Right renal pelvis (tissue), 4 donors: ENCODE measurements at regions not wholly inside any gene's neighbourhood (a gene's known extent, or its start where the extent isn't known, plus 50 kb on each side); places are given as distances from the start of the nearest gene placed in this dataset.

Experiments
- DNase-seq, 4 donors: peaks; one replicate each; pipeline ENCODE4 v3.0.0-alpha.2; 2013; ENCODE audit warnings: low read depth in 4 of 4, low spot score in 3 of 4, missing footprints in 1 of 4

DNA sequence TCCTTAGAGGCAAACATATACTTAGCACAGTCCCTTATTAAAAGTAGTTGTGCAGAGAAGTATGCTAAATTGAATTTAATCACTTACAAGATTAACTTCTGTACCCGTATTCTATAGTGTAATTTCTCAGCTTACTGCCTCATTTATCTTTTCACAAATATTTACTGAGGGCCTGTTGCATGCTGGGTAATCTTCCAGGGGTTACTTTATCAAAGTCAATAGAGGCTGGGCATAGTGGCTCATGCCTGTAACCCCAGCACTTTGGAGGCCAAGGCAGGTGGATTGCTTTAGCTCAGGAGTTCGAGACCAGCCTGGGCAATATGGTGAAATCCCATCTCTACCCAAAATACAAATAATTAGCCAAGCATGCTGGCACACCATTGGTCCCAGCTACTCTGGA, 111.7 kb upstream of the RAB27B start:
- no peak for DNase-seq

DNA sequence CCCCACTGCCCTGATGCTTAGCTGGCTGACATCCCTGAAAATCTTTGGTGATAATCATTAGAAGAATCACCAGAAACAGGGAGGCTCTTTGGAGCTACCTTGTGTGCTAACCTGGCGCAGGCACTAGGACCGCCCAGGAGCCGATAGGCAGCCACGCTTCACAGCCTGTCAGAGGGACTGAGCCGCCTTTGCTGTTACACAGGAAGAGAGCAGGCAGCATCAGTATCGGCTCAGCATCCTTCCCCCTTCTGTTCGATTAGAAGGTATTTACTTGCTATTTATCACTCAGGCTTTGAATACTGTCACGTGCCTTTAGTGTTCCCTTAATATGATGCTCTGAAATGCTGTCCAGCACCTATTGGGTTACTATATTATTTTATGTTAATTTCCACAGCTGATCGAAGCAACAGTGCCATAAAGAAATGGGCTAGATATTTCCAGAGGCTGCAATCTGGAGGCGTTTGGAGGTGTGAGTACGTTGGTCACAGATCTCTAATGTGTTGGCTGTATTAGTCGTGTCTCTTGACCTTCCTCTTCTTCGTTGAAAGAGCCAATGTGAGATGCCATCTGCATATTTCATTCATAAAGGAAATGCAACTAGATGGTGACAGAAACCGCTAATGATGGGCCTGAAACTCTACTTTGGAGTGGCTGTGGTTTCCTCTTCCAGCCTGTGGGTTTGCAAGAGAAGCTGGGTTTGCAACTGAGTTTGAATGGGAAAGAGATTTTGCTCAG, 110.4 kb upstream of the RAB27B start:
- DNase-seq, result peak in 1 of 4 donors; percentile 6

DNA sequence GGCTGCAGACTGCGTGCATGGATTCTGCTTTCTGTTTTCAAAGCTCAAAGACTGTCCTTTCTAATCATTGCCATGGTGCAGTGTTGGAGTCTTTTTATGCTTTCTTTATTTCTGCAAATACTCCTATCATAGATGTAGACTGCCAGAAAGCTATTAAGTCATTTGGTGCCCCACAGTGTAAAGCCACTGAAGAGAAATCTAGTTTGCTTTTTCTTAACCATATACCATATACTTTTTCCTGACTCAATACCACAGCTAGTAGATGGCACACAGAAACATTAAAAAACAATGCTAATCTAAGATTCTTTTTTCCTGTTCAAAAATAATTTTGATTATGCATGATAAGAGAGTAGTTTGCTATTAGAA, 109.9 kb upstream of the RAB27B start:
- DNase-seq, result no peak

DNA sequence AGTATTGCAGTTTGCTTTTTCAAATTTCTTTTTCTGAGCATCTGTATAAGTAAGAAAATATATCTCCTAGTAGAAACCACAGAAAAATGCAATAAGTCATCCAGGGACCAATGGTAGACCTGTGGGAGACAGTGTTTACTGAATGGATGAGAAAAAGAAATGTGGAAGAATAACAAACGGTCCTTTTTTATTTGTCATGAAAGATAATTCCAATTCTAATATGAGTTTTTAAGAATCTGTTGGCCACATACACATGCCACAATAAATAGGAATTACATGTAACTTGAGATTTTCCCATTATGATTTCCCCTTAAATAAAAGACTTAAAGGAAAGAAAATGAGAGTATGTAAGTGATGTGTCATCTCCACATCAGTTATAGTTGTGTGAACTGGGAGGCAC, 107.7 kb upstream of the RAB27B start:
- DNase-seq, result no peak

DNA sequence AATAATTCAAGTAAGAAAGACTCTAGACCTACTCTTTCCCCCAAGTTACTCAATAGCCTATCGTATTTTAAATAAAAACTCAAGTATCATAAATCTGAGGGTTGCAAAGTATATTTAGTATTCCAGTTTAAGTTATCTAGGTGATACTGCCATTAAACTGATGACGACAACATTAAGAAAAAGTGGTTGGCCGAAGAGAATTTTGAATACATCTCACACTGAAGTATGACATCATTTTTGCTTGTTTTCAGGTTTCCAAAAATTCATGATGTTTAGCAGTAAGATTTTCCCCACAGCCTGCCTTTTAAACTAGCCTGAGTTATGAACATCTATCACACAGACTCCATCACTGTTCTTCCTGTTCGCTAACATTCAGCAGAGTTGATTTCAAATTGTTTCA, 102.1 kb upstream of the RAB27B start:
- no peak for DNase-seq

DNA sequence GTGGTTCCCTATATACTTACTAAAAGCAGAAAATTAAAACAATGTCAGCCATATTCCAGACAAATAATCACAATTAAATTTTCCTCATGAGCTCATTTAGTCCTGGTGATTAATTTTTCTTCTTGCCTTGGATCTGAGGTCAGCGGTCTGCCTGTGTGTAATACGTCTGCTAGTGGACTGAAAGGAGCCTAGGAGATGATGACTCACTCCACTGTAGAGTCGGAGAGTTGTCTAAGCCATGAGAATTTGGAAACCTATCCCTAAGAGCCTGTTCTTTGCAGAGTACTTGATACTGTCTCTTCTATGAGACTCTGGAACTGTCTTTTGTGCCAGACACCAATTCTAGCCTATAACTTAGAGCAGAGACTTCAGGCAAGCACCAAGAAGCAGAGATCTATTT, 94.2 kb upstream of the RAB27B start:
- DNase-seq, result no peak

DNA sequence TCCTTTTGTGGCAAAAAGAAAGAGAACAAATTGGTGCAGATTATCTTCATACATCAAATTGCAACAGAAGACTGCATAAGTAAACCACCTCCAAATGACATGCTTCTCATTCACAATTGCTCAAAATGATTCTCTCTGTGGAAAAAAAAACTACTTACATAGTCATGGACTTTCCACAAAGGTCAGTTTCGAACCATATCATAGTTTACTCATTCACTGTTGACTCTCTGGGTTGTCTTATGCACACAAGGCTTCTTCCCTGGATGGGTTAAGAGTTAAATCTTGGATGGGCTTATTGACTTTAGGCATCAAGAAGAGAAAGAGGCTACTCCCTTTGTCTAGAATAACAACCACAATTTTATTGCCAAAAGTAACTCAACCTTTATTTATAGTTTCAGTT, 91.3 kb upstream of the RAB27B start:
- no peak for DNase-seq

DNA sequence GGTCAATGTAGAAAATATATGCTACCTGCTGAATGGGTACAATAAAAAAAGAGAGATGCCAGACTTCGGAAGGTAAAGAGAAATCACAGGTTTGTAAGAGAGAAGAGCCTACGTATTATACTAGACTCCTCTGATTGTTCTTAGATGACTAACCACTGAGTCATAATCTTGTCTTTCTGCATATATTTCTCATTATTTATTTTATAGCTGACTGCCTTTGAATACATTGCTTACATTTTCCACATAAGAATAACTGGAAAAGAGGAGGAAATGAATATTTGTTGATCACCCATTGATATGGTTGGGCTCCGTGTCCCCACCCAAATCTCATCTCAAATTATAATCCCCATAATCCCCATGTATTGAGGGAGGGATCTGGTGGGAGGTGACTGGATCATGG, 90.3 kb upstream of the RAB27B start:
- DNase-seq, result no peak

DNA sequence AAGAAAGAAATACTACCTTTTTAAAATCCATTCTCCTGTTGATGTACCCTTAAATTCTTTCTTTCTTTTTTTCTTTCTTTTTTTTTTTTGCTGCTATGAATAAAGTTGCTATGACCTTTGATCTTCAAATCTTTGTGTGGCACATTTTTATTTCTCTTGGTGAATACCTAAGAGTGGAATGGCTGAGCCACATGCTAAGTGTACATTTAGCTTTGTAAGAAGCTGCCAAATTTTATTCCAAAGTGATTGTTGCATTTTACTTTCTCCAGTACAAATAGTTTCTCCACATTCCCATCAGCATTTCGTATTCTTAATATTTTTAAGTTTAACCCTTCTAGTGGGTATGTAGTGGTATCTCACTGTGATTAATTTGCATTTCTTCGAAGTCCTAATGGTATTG, 88.8 kb upstream of the RAB27B start:
- no peak for DNase-seq

DNA sequence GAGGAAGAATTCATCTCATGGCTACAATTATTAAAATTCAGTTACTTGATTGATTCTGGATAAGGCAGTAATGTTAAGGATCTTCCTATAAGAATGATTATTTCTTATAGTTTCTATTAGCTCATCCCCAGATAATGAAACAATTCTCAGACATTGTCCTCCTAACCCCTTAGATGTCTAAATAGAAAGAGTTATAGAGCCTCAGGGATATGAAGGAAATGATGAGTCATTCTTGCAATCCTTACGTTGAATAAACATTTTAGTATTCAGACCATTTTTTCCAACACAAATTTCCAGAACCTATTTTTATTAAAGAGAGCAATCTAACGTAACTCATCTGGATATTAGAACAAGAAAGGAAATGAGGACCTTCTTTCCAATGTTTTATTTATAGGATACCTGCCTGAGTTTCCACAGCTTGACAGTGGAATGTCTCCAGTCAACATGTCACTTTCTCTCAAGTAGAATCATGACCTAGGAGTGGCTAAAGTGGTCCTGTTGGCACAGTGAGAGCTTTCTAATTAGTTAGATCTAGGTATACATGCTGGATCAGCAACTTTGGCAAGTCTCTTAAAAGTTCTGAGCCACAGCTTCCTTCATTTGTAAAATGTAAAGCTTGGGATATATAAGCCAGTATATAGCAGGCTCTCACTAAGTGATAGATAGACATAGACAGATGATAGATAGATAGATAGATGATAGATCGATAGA, 88.0 kb upstream of the RAB27B start:
- no peak for DNase-seq

DNA sequence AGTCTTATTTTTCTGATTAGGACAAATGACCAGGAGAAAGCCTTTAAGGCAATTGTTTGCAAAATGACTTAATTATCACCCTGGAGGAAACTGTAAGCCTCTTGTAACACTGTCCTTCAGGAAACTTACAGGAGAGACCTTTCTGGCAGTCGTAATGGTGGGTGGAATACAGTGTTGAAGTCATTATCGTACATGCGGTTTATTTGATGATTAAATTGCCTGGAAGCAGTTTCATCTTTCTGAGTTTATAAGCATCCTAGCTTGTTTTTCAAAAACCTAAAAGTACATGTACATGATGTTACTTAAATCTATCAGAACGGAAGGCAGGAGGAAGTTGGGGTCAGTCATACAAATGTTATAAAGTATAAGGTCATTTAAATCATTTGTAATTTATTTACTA, 86.2 kb upstream of the RAB27B start:
- no peak for DNase-seq

DNA sequence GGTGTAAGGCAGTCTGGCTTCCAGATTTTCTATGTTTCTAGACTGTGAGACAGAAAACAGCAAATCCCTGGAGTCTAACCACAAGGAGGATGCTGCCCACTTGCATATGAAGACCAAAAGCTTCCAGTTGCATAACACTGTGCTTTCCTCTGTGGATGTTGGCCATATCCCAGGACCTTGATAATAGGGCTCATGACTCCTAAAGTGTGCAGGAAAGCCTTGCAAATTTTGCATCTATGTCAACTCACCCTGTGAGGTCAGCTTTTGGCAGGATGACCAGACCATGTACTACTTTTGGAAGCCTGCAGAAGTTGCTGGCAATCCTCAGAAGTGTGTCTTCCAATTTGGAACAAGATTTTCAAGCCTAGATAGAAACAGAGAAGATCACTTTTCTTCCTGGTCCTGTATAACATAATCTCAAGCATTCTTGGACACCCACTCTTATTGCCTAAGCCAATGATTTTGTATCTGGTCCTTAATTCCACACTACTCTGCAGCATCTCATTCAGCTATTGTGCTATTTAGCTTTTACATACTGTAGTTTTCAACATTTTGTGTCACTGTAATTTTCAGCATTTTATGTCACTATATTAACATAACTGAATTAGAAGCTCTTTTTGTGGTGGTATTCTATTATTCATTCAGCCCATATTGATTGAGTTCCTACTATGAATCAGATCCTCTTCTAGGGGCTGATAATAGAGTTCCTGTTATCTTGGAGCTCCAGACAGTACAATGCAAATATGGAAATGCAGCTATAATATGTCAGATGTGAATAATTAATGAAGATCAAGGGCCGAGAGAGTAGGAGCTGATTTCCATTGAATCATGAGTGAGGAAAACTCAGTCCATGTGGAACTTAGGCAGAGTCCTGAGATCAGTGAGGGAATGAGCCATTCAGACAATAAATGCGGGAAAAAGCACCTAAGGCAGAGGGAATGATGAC, 85.3 kb upstream of the RAB27B start:
- no peak for DNase-seq

DNA sequence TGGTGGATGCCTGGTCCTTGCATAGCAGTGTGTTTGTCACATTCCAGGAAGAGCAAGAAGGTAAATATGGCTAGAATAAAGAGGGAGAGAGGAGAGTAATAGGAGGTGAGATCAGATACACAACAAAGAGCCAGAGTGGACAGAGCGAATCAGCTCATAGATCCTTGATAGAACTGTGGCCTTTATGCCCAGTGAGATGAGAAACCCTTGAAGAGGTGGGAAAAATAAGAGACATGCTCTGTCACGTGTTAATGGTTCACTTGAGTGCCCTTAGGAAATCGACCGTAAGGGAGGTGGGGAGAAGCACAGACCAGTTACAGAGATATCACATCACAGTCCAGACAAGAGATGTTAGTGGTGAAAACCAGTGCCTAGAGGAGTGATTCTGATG, 84.7 kb upstream of the RAB27B start:
- DNase-seq, result no peak

DNA sequence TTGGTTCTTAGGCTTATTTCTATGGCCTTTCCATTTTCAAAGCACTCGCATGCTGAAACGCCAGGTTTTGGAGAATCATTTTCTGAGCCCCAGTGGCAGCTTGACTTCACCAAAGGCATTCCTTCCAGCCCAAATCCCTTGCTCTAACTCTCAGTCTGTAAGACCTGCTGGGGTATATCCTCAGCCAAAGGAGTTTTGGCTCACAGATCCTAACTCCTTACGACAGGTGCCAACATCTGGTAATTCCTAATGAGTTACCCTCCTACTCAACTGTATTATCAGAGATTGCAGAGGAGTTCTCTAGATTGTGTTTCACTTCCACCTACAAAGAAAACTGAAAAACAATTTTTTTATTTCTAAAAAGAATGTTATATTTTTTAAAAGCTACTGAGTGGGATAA, 79.0 kb upstream of the RAB27B start:
- DNase-seq, result no peak

DNA sequence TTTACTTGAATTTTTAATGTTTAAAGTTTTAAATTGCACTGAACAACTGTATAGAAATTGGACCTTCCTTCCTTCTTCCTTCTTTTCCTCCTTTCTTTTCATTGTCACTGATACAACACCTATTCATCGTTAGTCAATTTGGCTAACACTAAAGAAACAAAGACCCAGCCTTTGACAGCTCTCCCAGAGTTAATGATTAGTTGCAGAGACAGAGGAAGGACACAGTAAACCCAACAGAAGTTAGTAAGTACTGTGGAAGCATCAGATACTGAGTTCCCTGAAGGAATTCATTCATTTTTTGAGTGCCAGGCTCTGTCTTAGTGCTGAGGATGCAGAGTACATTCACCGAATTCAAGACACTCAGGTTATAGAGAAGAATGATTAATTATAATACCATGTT, 77.9 kb upstream of the RAB27B start:
- no peak for DNase-seq

DNA sequence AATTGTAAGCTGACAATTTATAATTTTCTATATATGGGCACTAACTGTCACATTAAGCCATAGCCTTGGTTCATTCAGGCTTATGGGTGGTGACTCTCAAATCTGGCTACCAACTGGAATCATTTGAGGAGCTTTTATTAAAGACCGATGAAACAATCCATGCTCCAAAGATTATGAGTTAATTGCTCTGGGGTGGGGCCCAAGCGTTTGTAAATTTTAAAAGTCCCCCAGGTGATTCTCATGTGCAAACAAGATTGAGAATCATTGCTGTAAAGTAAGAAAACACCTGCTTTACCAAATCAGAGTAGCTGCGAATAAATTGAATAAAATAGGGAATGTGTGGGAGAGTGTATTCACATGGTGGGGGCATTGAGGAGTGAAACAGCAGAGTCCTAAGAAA, 76.1 kb upstream of the RAB27B start:
- DNase-seq, result no peak

DNA sequence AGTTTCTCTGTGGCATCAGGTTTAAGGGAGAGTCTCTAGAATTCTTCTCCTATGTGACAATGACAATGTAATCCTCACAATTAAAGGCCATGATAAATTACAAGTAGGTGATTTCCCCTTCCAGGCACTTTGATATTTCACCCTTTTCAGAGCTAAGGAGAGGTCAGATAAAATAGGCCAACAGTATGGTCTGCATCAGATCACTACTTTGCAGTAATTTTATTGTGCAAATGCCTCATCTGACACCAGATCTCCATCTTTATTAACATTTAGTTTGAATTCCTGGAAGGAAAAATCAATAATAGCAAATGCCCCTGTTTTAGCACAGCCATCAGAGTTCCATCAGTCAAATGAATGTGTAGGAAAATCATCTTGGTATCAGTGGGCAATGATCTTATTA, 72.8 kb upstream of the RAB27B start:
- DNase-seq, result no peak

DNA sequence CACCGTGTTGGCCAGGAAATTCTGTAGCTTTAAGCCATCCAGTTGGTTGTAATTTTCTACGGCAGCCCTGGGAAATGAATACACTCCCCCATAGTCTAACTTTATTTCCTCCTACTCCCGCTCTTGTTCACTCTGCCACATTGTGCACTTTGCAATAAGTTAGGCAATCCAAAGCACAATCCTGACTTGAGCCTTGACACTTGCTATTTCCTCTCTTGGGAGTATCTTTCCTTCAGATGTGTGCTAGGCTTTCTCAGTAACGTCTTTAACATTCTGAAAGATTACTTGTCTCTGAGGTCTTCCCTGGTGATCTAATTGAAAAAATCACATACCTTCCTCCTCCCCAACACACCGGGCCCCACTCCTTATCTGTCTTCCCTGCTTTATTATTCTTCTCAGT, 65.9 kb upstream of the RAB27B start:
- DNase-seq, result no peak

DNA sequence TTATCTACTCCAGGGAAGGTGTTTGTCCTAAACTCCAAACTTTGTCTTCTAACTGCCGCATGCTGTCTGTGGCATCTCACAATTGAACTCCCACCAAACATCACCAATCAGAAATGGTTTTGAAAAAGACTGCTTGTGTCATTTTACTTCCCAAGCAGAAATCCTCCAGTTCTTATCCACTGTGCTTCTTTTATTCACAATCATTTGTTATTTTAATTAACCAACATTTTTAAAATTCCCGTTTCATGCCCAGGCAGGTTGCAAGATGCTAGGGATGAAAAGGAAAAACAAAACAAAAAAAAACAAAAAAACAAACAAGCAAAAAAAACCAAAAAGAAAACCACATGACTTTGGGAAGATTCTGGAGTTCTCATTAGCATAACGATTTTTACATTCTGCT, 63.5 kb upstream of the RAB27B start:
- DNase-seq, result no peak

DNA sequence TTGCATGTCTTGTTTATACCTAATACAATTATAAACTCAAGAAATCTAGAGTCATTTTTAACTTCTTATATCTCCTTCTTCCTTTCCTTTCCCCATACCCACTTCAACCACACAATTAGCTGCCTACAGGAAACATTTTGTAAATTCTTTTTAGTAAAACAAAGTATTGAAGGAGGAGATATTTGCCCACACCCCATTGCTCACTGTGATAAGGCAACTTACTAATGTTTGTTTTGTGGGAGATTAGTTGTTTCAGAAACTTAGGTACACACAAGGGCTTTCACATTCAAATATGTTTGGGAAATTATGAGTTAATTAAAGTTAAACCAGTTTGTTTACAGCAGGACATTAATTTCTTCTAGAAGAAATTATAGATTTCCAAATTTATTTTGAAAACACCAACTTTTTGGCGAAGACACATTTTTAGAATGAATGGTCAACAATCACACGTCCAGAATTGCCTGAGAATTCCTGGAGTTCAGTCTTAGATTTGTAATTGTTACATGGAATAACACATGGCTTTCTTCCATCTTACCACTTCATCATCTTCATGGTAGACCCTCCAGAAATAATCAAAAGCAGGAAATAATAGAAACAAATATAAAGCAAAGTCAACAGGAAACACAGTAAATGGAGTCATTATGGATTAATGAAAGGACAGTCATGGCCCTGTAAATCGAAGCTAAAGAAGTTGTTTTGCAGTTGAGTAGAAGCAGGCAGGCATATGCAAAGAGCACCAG, 62.5 kb upstream of the RAB27B start:
- no peak for DNase-seq

DNA sequence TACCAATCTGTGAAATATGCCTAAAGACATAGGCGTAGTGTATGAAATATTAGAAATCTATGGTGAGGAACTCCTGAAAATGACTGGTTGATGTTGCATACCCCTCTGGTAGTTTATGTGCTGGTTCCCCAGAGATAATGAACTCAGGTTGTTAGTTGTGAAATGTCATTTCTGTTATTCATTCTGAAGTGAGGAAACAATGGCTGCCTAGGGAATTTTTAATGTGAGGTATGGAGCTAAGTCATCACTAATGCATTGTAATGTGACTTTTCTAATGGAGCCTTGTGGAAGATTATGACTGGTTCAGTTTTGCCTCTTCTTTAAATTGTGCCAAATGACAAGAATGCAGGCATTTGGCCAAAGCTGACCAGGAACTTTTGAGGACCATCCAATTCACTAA, 61.6 kb upstream of the RAB27B start:
- no peak for DNase-seq
